Fibroblast of skin of left quadriceps (primary cell): ENCODE measurements at regions not wholly inside any gene's neighbourhood (a gene's known extent, or its start where the extent isn't known, plus 50 kb on each side); places are given as distances from the start of the nearest gene placed in this dataset.
A peak's percentile ranks its signal among the peaks of the same experiment; 100 is the strongest.

Experiments
- DNase-seq, 2 experiments: peaks; one replicate each; pipeline ENCODE4 v3.0.0-alpha.2; 2013; ENCODE audit warnings: low read depth in 2 of 2

- DNase-seq = no peak
These were observed 128.5 kb downstream of the HFE start for GRCh38 chr6:26215585-26216358.

- DNase-seq = peak; percentile 99
These were observed 129.2 kb downstream of the HFE start for GRCh38 chr6:26216359-26216885.

- peak; percentile 56 to 61 for DNase-seq
These were observed 129.9 kb downstream of the HFE start for GRCh38 chr6:26216886-26217713.

GRCh38 chr6:26217714-26218075, 130.5 kb downstream of the HFE start:
- DNase-seq = no peak

GRCh38 chr6:26218824-26219223, 131.6 kb downstream of the HFE start:
- no peak for DNase-seq

- no peak for DNase-seq
These were observed 133.1 kb downstream of the HFE start for GRCh38 chr6:26220145-26220970.

- no peak for DNase-seq
These were observed 134.0 kb downstream of the HFE start for GRCh38 chr6:26221186-26221585.

GRCh38 chr6:26222571-26222970, 135.3 kb downstream of the HFE start:
- DNase-seq = no peak

GRCh38 chr6:26223228-26223627, 136.0 kb downstream of the HFE start:
- no peak for DNase-seq

- DNase-seq = peak; percentile 92 to 93
These were observed 136.7 kb downstream of the HFE start for GRCh38 chr6:26223650-26224546.

GRCh38 chr6:26224547-26224912, 137.3 kb downstream of the HFE start:
- no peak for DNase-seq

GRCh38 chr6:26224940-26225847, 138.0 kb downstream of the HFE start:
- DNase-seq = peak; percentile 94

- no peak for DNase-seq
These were observed 138.8 kb downstream of the HFE start for GRCh38 chr6:26225848-26226578.

- no peak for DNase-seq
These were observed 138.4 kb upstream of the BTN3A2 start for GRCh38 chr6:26226579-26226967.

- no peak for DNase-seq
These were observed 134.6 kb upstream of the BTN3A2 start for GRCh38 chr6:26230351-26230750.

- DNase-seq = no peak
These were observed 133.9 kb upstream of the BTN3A2 start for GRCh38 chr6:26231006-26231587.

GRCh38 chr6:26232306-26232939, 132.6 kb upstream of the BTN3A2 start:
- no peak for DNase-seq

- peak in 1 of 2 experiments; percentile 54 for DNase-seq
These were observed 131.9 kb upstream of the BTN3A2 start for GRCh38 chr6:26232940-26233648.
